Trophoblast cell (in vitro differentiated cells and primary cell): ENCODE measurements at regions not wholly inside any gene's neighbourhood (a gene's known extent, or its start where the extent isn't known, plus 50 kb on each side); places are given as distances from the start of the nearest gene placed in this dataset.
A peak's percentile ranks its signal among the peaks of the same experiment; 100 is the strongest.

Experiments used
- DNase-seq, 2 donors: peaks; one replicate each; pipeline ENCODE4 v3.0.0-alpha.2; 2016
- H2AFZ ChIP-seq: 2 replicates; pipeline ENCODE4 v1.6.1; 2013; ENCODE audit warnings: low read length, moderate library complexity, mild to moderate bottlenecking; ENCODE audit not compliant: insufficient read depth, poor library complexity
- H2AK5ac ChIP-seq: 2 replicates; pipeline ENCODE4 v1.6.1; 2013; ENCODE audit warnings: mild to moderate bottlenecking, low read length
- H2BK120ac ChIP-seq: 2 replicates; pipeline ENCODE4 v1.6.1; 2013; ENCODE audit warnings: low read length, mild to moderate bottlenecking, moderate library complexity; ENCODE audit not compliant: insufficient read depth, poor library complexity
- H2BK12ac ChIP-seq: 2 replicates; pipeline ENCODE4 v1.6.1; 2013; ENCODE audit warnings: mild to moderate bottlenecking, low read length, moderate library complexity
- H2BK5ac ChIP-seq: 2 replicates; pipeline ENCODE4 v1.6.1; 2013; ENCODE audit warnings: low read length, low read depth, moderate library complexity, mild to moderate bottlenecking; ENCODE audit not compliant: poor library complexity
- H3K14ac ChIP-seq: 2 replicates; pipeline ENCODE4 v1.6.1; 2013; ENCODE audit warnings: mild to moderate bottlenecking, low read length
- H3K18ac ChIP-seq: 2 replicates; pipeline ENCODE4 v1.6.1; 2013; ENCODE audit warnings: mild to moderate bottlenecking, low read length
- H3K23ac ChIP-seq: 2 replicates; pipeline ENCODE4 v1.6.1; 2013; ENCODE audit warnings: low read length
- H3K27ac ChIP-seq: 2 replicates; pipeline ENCODE4 v1.5.1; 2013; ENCODE audit warnings: low read depth, mild to moderate bottlenecking, inconsistent platforms, low read length, moderate library complexity
- H3K27me3 ChIP-seq: 2 replicates; pipeline ENCODE4 v1.6.1; 2013; ENCODE audit warnings: inconsistent platforms, mild to moderate bottlenecking, low read length, moderate library complexity; ENCODE audit not compliant: insufficient read depth
- H3K36me3 ChIP-seq, 2 experiments: 1 replicate in 1 of 2; 2 replicates in 1 of 2; pipeline ENCODE4 v1.6.1; 2013; ENCODE audit warnings: low read length in 2 of 2, mild to moderate bottlenecking in 2 of 2, moderate library complexity in 1 of 2; ENCODE audit not compliant: insufficient read depth in 2 of 2, control insufficient read depth in 1 of 2
- H3K4ac ChIP-seq: 2 replicates; pipeline ENCODE4 v1.6.1; 2013; ENCODE audit warnings: low read depth, mild to moderate bottlenecking, low read length, moderate library complexity
- H3K4me1 ChIP-seq, 2 experiments: 1 replicate in 1 of 2; 2 replicates in 1 of 2; pipeline ENCODE4 v1.6.1; 2013; ENCODE audit warnings: low read length in 2 of 2, mild to moderate bottlenecking in 2 of 2, moderate library complexity in 1 of 2; ENCODE audit not compliant: insufficient read depth in 2 of 2, control insufficient read depth in 1 of 2
- H3K4me2 ChIP-seq: 2 replicates; pipeline ENCODE4 v1.6.1; 2013; ENCODE audit warnings: inconsistent platforms, mild to moderate bottlenecking, low read length, moderate library complexity
- H3K4me3 ChIP-seq: 2 replicates; pipeline ENCODE4 v1.5.1; 2013; ENCODE audit warnings: mild to moderate bottlenecking, low read depth, low read length, inconsistent platforms
- H3K79me1 ChIP-seq: one replicate; pipeline ENCODE4 v1.6.1; 2013; ENCODE audit warnings: low read length
- H3K79me2 ChIP-seq: 2 replicates; pipeline ENCODE4 v1.6.1; 2013; ENCODE audit warnings: low read length, mild to moderate bottlenecking; ENCODE audit not compliant: control insufficient read depth, insufficient read depth, poor library complexity
- H3K9ac ChIP-seq: 2 replicates; pipeline ENCODE4 v1.6.1; 2013; ENCODE audit warnings: mild to moderate bottlenecking, low read length
- H3K9me3 ChIP-seq: 2 replicates; pipeline ENCODE4 v1.6.1; 2013; ENCODE audit warnings: low read depth, mild to moderate bottlenecking, control low read depth, inconsistent platforms, low read length; ENCODE audit not compliant: insufficient read depth
- H4K12ac ChIP-seq: 2 replicates; pipeline ENCODE4 v1.6.1; 2013; ENCODE audit warnings: low read depth, mild to moderate bottlenecking, low read length, moderate library complexity
- H4K8ac ChIP-seq: 2 replicates; pipeline ENCODE4 v1.6.1; 2013; ENCODE audit warnings: low read depth, mild to moderate bottlenecking, low read length, moderate library complexity
- H4K91ac ChIP-seq: one replicate; pipeline ENCODE4 v1.6.1; 2013; ENCODE audit warnings: low read depth, mild to moderate bottlenecking, low read length, moderate library complexity
- WGBS: extraction: QIAGEN DNeasy Blood & Tissue Kit; methylation state at CpG from one replicate; pipeline ENCODE4 v1.1.7; 2013; ENCODE audit warnings: missing lambda C conversion rate; ENCODE audit not compliant: insufficient read length, insufficient coverage; ENCODE audit errors: extremely low coverage; 5-methylcytosine and 5-hydroxymethylcytosine counted together

DNA sequence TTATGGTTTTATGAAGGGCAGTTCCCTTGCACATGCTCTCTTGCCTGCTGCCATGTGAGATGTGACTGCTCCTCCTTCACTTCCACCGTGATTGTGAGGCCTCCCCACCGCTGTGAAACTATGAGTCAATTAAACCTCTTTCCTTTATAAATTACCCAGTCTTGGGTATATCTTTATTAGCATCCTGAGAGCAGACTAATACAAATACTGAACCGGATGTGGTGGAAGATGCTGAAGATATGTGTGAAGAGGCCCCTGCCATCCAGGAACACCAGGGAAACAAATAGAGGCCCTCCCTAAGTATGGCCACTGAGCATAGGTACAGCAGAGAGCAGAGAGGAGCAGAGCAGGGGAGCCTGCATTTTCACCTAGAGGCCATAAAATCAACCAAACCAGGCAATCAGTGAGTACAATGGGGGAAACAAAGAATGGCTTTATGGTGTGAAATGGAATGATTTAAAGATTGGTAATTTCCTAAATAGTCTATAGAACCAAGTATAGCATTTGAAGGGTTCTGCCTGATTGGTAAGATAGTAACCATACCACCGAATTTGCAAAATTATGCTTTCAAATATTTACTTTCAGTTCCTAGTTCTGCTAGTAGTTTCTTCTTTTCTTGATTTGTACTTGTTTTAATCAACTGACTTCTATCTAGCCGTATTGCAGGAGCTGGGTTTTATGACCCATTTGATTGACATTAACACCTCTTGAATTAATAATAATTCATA, 421.6 kb downstream of the IRX1 start:
- Histone ChIP-seq H3K4me2 (no peak overlapping the region), H3K4me1 (no peaks in the 10 kb centered on the region), H3K18ac (no peak overlapping the region), H3K36me3 (no peaks in the 10 kb centered on the region), H2AFZ (no peak overlapping the region), H3K9ac (no peak overlapping the region), H4K8ac (no peak overlapping the region), H3K4ac (no peak overlapping the region), H3K23ac (no peak overlapping the region), H3K79me1 (no peaks in the 10 kb centered on the region), H2BK12ac (no peak overlapping the region), H2BK120ac (no peak overlapping the region), H3K4me3 (no peak overlapping the region), H3K27me3 (no peaks in the 10 kb centered on the region), H4K12ac (no peak overlapping the region), H3K79me2 (no peaks in the 10 kb centered on the region), H4K91ac (no peak overlapping the region), H3K9me3 (no peaks in the 10 kb centered on the region), H2BK5ac (no peak overlapping the region), H2AK5ac (no peak overlapping the region), H3K27ac (no peak overlapping the region), H3K14ac (no peak overlapping the region)
- WGBS = no CpG with 5 or more reads among the region's 5 CpGs
- DNase-seq = no peak

DNA sequence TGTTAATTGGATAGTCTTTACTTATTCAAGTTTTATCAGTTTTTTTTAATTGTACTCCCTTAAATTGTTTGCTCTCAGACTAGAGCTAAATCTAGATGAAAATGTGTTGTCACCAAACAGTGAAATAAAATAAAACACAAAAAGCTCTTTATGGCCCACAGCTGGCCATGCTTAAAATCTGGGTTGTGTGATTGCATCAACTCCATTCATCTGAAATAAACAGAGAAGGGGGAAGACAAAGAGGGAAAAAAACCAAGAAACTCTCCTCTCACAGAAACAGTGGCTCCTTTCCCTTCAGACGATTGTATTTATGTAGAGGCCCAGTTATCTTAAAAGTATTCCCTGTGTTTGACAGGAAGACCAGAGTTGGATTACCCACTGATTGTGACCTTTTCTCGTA, 422.4 kb downstream of the IRX1 start:
- H3K4me1 ChIP-seq = no peaks in the 10 kb centered on the region
- no peaks in the 10 kb centered on the region for H3K27me3 ChIP-seq

DNA sequence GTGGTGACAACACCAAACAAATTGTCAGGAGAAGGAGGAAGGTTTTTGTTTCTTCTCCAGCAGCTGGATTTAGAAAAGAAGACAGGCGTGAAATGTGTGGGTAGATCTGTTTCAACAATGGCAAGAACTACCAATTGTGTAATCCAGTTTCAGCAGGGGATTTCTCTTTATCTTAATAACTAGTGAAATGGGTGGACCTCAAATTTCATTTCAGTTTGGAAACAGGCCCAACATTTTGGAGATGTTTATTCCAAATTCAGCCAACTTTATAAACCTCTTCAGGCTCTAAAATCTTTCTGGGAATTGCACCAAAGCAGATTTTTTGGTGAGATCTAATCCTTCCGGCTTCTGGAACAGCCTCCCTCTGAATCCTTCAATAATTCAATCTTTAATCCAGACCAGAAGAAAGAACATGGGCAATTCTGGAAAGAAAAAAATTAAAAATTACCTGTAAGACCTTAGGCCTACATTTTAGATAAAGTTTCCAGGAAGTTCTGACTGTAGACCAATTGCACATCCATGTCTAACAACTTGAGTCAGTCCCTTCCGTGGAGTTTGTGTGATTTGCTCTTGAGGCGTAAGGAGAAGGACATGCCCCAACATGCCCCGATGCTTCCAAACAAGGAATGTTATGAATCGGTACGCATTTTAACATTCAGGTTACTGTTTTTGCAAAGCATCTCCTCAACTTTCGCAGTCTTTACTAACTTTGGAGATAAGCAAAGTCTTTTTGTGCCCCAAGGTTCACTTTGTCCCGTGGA, 423.6 kb downstream of the IRX1 start:
- WGBS = no CpG with 5 or more reads among the region's 9 CpGs
- Histone ChIP-seq H3K14ac (no peak overlapping the region), H3K27ac (no peak overlapping the region), H3K9ac (no peak overlapping the region), H4K12ac (no peak overlapping the region), H3K4me2 (no peak overlapping the region), H2AFZ (no peak overlapping the region), H2BK120ac (no peak overlapping the region), H4K91ac (no peak overlapping the region), H3K23ac (no peak overlapping the region), H2BK12ac (no peak overlapping the region), H2BK5ac (no peak overlapping the region), H3K36me3 (no peaks in the 10 kb centered on the region), H3K4me1 (no peaks in the 10 kb centered on the region), H3K4ac (no peak overlapping the region), H4K8ac (no peak overlapping the region), H3K18ac (no peak overlapping the region), H2AK5ac (no peak overlapping the region), H3K79me2 (no peaks in the 10 kb centered on the region), H3K4me3 (no peak overlapping the region), H3K9me3 (no peaks in the 10 kb centered on the region), H3K27me3 (no peaks in the 10 kb centered on the region), H3K79me1 (no peaks in the 10 kb centered on the region)
- no peak for DNase-seq

More for the DNA sequence above, 422.4 kb downstream of the IRX1 start:
- Histone ChIP-seq H4K91ac (no peak overlapping the region), H3K79me1 (no peaks in the 10 kb centered on the region), H2AFZ (no peak overlapping the region), H2BK120ac (no peak overlapping the region), H3K9ac (no peak overlapping the region), H2BK12ac (no peak overlapping the region), H3K4ac (no peak overlapping the region), H3K79me2 (no peaks in the 10 kb centered on the region), H3K27ac (no peak overlapping the region), H3K23ac (no peak overlapping the region), H3K14ac (no peak overlapping the region), H3K4me2 (no peak overlapping the region), H3K36me3 (no peaks in the 10 kb centered on the region), H3K4me3 (no peak overlapping the region), H4K12ac (no peak overlapping the region), H4K8ac (no peak overlapping the region), H3K9me3 (no peaks in the 10 kb centered on the region), H2AK5ac (no peak overlapping the region), H3K18ac (no peak overlapping the region), H2BK5ac (no peak overlapping the region)
- no peak for DNase-seq
- no CpG with 5 or more reads among the region's 2 CpGs for WGBS

- Histone ChIP-seq H3K23ac (no peak overlapping the region), H2AFZ (peak overlapping the region; percentile 25)
Observed at GRCh38 chr5:4019841-4020240, 424.2 kb downstream of the IRX1 start.

More at GRCh38 chr5:4019841-4020240, 424.2 kb downstream of the IRX1 start:
- Histone ChIP-seq H3K9ac (no peak overlapping the region), H3K27me3 (no peaks in the 10 kb centered on the region), H3K9me3 (no peaks in the 10 kb centered on the region), H3K4ac (no peak overlapping the region), H2BK120ac (no peak overlapping the region), H2AK5ac (no peak overlapping the region), H3K18ac (no peak overlapping the region), H2BK5ac (no peak overlapping the region), H3K14ac (no peak overlapping the region), H2BK12ac (no peak overlapping the region), H4K8ac (no peak overlapping the region), H4K12ac (no peak overlapping the region), H4K91ac (no peak overlapping the region), H3K79me2 (no peaks in the 10 kb centered on the region), H3K79me1 (no peaks in the 10 kb centered on the region), H3K27ac (no peak overlapping the region), H3K36me3 (no peaks in the 10 kb centered on the region), H3K4me2 (no peak overlapping the region), H3K4me3 (no peak overlapping the region), H3K4me1 (no peaks in the 10 kb centered on the region)
- no peak for DNase-seq
- no CpG with 5 or more reads among the region's 6 CpGs for WGBS
